ENCODE measurements at regions not wholly inside any gene's neighbourhood (a gene's known extent, or its start where the extent isn't known, plus 50 kb on each side); places are given as distances from the start of the nearest gene placed in this dataset.
A peak's percentile ranks its signal among the peaks of the same experiment; 100 is the strongest.

DNA sequence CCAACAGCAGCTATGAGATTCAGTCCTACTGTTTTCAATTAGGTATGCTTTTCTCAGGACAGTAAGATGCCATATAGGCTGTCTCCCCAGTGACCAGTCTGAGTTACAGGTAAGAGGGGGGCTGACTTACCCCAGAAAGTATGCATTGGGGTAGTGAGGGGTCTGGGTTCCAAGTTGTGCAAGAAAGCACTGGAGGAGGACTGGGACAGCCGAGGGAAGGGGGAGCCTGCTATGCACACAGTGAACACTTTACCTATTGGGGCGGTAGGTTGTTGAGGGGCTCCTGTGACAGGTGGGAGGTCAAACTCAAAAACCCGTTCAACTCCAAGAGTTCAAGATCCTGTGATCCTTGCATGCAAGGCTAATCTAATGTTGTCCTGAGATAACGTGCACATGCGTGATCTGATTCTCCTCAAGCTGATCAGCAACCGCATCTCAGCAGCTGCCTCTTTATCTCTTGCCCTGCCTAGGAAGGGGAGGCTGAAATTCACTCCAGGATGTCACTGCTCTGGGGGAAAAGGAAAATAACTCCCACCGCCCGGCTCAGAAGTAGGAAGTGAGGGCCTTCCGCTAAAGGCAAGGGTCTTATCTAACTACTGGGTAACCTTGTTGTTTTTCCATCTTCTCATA is 108.8 kb upstream of the KIT start:
- Histone ChIP-seq H3K9me3 (ENCODE audit: control insufficient read depth in 2 of 3, insufficient read depth in 1 of 3, low read length in 3 of 3) (no peaks in the 10 kb centered on the region), H3K4me1 (ENCODE audit: control insufficient read depth in 2 of 3, insufficient read depth in 2 of 3, low read depth in 1 of 3, low read length in 3 of 3) (peaks cover 0 to 8% (median 0%) of the 10 kb centered on the region in 3 donors), H3K4me3 (ENCODE audit: low read length in 3 of 3) (no peak overlapping the region), H3K36me3 (ENCODE audit: control insufficient read depth in 2 of 3, insufficient read depth in 3 of 3, low read length in 3 of 3) (no peaks in the 10 kb centered on the region), H3K9ac (ENCODE audit: low read length in 3 of 3) (no peak overlapping the region), H3K27me3 (ENCODE audit: control insufficient read depth, insufficient read depth, low read length) (no peaks in the 10 kb centered on the region), H3K27ac (ENCODE audit: low read depth in 2 of 2, low read length in 2 of 2) (no peak overlapping the region)
- TF ChIP-seq, protein P1, sequence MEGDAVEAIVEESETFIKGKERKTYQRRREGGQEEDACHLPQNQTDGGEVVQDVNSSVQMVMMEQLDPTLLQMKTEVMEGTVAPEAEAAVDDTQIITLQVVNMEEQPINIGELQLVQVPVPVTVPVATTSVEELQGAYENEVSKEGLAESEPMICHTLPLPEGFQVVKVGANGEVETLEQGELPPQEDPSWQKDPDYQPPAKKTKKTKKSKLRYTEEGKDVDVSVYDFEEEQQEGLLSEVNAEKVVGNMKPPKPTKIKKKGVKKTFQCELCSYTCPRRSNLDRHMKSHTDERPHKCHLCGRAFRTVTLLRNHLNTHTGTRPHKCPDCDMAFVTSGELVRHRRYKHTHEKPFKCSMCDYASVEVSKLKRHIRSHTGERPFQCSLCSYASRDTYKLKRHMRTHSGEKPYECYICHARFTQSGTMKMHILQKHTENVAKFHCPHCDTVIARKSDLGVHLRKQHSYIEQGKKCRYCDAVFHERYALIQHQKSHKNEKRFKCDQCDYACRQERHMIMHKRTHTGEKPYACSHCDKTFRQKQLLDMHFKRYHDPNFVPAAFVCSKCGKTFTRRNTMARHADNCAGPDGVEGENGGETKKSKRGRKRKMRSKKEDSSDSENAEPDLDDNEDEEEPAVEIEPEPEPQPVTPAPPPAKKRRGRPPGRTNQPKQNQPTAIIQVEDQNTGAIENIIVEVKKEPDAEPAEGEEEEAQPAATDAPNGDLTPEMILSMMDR (IDR thresholded peaks at IDR 0.05; ENCODE audit: borderline replicate concordance, extremely low read depth, insufficient read depth): no peak
- no peak for FAIRE-seq
- DNase-seq: no peak
- intact Hi-C loops (cut with DNase I): no loop called here

DNA sequence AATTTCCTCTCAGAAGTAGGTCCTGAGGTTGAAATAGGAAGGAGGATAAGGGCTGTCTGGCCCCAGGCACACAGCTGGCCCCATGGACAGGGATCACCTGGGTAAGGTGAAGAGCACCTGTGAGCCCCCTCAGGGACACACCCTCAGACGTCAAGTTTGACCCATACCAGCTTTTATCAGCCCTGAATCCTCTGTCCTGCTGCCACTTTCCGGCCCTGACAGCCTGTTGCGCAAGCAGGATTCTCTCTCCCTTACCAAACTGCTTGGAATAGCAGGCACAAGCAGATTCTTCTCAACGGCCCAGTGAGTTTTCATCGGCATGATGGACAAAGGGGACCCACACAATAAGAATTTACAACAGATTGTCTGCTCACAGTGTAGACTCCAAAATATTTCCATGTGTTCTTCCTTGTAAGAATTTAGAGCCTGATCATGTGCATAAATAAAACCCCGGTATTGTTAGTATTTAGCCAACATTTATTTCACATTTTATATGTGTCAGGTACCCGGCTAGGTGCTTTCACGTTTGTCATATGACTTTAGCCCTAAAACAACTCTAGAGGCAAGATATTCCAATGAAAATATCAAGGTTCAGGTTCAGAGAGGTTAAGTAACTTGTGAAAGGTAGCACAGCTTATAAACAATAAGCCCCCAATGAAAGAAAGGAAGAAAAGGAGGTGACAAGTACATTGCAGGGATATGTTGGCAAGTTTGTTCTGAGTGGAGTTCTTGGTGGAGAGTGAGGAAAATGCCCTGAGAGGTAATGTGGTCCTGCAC is 107.2 kb upstream of the KIT start:
- peak in 2 of 5 donors; percentile 32 to 50 for DNase-seq
- no peak for FAIRE-seq
- H3K4me3 ChIP-seq (ENCODE audit: low read length in 3 of 3): no peak overlapping the region
- peaks cover 0 to 8% (median 0%) of the 10 kb centered on the region in 3 donors for H3K4me1 ChIP-seq (ENCODE audit: control insufficient read depth in 2 of 3, insufficient read depth in 2 of 3, low read depth in 1 of 3, low read length in 3 of 3)
- no peaks in the 10 kb centered on the region for H3K9me3 ChIP-seq (ENCODE audit: control insufficient read depth in 2 of 3, insufficient read depth in 1 of 3, low read length in 3 of 3)
- TF ChIP-seq, protein P1 (IDR thresholded peaks at IDR 0.05; ENCODE audit: borderline replicate concordance, extremely low read depth, insufficient read depth): no peak
- H3K36me3 ChIP-seq (ENCODE audit: control insufficient read depth in 2 of 3, insufficient read depth in 3 of 3, low read length in 3 of 3): no peaks in the 10 kb centered on the region
- H3K9ac ChIP-seq (ENCODE audit: low read length in 3 of 3): no peak overlapping the region
- H3K27me3 ChIP-seq (ENCODE audit: control insufficient read depth, insufficient read depth, low read length): no peaks in the 10 kb centered on the region
- no peak overlapping the region for H3K27ac ChIP-seq (ENCODE audit: low read depth in 2 of 2, low read length in 2 of 2)
- intact Hi-C loops (cut with DNase I): no loop called here

DNA sequence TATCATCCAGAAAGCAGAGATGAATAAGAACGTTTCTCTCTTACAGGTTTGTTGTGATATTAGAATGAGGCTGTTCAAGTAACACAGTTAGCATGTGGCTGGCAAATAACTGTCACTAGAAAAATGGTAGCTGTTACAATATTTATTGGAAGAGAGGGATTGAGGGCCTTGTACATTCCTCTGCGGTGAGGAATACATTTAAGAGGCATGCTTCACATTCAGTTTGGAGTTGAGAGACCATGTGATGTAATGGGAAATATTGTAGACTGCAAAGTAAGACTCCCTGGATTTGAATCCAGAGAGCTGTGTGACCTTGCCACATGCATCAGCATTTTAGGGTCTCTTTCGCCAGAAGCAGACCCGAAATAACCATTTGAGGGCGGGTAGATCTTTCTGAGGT is 104.8 kb upstream of the KIT start:
- H3K9me3 ChIP-seq (ENCODE audit: control insufficient read depth in 2 of 3, insufficient read depth in 1 of 3, low read length in 3 of 3): no peaks in the 10 kb centered on the region
- H3K36me3 ChIP-seq (ENCODE audit: control insufficient read depth in 2 of 3, insufficient read depth in 3 of 3, low read length in 3 of 3): no peaks in the 10 kb centered on the region
- FAIRE-seq: no peak
- intact Hi-C loops (cut with DNase I): no loop called here
- TF ChIP-seq, protein P1 (IDR thresholded peaks at IDR 0.05; ENCODE audit: borderline replicate concordance, extremely low read depth, insufficient read depth): no peak
- peaks cover 0 to 4% (median 0%) of the 10 kb centered on the region in 3 donors for H3K4me1 ChIP-seq (ENCODE audit: control insufficient read depth in 2 of 3, insufficient read depth in 2 of 3, low read depth in 1 of 3, low read length in 3 of 3)
- H3K27me3 ChIP-seq (ENCODE audit: control insufficient read depth, insufficient read depth, low read length): no peaks in the 10 kb centered on the region
- no peak overlapping the region for H3K4me3 ChIP-seq (ENCODE audit: low read length in 3 of 3)
- DNase-seq: no peak
- no peak overlapping the region for H3K27ac ChIP-seq (ENCODE audit: low read depth in 2 of 2, low read length in 2 of 2)
- H3K9ac ChIP-seq (ENCODE audit: low read length in 3 of 3): no peak overlapping the region

Data from kidney (tissue), 13 donors.